ENCODE measurements at regions not wholly inside any gene's neighbourhood (a gene's known extent, or its start where the extent isn't known, plus 50 kb on each side); places are given as distances from the start of the nearest gene placed in this dataset.
"Not testable (repeated sequence)": the region's sequence is repeated elsewhere in the genome, so short reads cannot be mapped to it uniquely, and the experiment has no call there.

DNA sequence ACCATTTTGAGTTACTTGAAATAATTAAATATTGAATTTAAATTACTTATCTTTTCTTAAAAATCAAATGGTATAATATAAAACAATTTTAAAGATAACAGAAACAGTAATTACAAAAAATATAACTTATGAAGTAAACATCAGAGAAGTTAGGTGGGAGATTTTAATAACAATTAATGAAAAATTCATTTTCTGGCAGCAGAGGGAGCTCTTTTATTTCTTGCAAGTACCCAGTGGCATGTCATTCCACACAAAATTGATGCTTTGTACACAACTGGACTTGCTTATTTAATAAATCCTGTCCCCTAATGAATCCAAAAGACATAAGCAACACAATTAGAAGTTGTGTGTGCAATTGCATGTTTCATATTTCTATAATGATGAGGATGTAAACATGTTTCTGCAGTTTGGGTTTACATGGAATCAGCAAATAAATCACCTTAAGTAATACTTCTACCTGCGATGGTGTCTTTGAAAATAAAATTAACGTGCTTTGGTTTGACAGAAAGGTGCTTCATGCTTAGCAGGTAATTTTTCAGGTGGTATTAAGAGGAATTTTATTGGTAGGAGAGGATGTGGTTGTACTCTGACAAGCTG, 861.3 kb downstream of the ZPLD1 start:
- Mint-ChIP-seq H3K9me3 (peaks cover 14% of the 10 kb centered on the region), H3K27ac (no peak overlapping the region), H3K36me3 (ENCODE audit: low read depth) (no peaks in the 10 kb centered on the region), H3K4me1 (no peaks in the 10 kb centered on the region), H3K4me3 (no peak overlapping the region), H3K27me3 (ENCODE audit: low read depth, poor library complexity) (no peaks in the 10 kb centered on the region)
- DNase-seq, result no peak
- TF ChIP-seq, protein P1, sequence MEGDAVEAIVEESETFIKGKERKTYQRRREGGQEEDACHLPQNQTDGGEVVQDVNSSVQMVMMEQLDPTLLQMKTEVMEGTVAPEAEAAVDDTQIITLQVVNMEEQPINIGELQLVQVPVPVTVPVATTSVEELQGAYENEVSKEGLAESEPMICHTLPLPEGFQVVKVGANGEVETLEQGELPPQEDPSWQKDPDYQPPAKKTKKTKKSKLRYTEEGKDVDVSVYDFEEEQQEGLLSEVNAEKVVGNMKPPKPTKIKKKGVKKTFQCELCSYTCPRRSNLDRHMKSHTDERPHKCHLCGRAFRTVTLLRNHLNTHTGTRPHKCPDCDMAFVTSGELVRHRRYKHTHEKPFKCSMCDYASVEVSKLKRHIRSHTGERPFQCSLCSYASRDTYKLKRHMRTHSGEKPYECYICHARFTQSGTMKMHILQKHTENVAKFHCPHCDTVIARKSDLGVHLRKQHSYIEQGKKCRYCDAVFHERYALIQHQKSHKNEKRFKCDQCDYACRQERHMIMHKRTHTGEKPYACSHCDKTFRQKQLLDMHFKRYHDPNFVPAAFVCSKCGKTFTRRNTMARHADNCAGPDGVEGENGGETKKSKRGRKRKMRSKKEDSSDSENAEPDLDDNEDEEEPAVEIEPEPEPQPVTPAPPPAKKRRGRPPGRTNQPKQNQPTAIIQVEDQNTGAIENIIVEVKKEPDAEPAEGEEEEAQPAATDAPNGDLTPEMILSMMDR (IDR thresholded peaks at IDR 0.05), result peak; percentile 45

DNA sequence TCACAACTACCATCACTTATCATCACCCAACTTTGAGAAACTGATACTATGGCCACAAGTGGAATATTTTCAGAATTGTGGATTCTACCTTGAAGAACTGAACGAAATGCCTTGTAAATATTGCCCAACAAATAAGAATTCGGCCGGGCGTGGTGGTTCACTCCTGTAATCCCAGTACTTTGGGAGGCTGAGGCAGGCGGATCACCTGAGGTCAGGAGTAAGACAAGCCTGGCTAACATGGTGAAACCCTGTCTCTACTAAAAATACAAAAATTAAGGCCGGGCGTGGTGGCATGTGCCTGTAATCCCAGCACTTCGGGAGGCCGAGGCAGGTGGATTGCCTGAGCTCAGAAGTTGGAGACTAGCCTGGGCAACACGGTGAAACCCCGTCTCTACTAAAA, 862.7 kb downstream of the ZPLD1 start:
- not testable (repeated sequence) for H3K36me3 Mint-ChIP-seq (ENCODE audit: low read depth); H3K27ac Mint-ChIP-seq; H3K27me3 Mint-ChIP-seq (ENCODE audit: low read depth, poor library complexity); DNase-seq; H3K4me1 Mint-ChIP-seq; H3K4me3 Mint-ChIP-seq
- H3K9me3 Mint-ChIP-seq, result peaks cover 15% of the 10 kb centered on the region

DNA sequence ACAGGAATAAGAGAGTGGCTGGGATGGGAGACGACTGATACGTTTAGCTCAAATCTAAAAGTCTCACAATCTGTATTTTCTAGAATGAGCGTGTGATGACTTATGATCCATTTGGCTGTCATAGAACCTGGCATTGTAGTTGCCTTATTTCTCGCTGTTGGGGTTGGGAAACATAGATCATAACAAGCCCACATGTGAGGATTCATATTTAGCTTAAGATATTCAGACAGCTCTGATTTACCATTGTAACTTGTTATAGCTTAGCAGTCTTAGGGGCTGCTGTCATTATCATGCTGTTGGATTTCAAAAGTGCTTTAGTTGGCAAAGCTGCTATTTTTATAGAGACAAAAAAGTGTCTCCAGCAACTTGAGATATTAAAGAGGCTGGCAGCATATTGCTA, 871.3 kb downstream of the ZPLD1 start:
- no peak for DNase-seq
- TF ChIP-seq, protein P1 (IDR thresholded peaks at IDR 0.05), result no peak
- peaks cover 1% of the 10 kb centered on the region for H3K9me3 Mint-ChIP-seq
- H3K4me3 Mint-ChIP-seq, result no peak overlapping the region
- H3K36me3 Mint-ChIP-seq (ENCODE audit: low read depth), result no peaks in the 10 kb centered on the region
- no peaks in the 10 kb centered on the region for H3K4me1 Mint-ChIP-seq
- H3K27ac Mint-ChIP-seq, result no peak overlapping the region
- H3K27me3 Mint-ChIP-seq (ENCODE audit: low read depth, poor library complexity), result peaks cover 6% of the 10 kb centered on the region

DNA sequence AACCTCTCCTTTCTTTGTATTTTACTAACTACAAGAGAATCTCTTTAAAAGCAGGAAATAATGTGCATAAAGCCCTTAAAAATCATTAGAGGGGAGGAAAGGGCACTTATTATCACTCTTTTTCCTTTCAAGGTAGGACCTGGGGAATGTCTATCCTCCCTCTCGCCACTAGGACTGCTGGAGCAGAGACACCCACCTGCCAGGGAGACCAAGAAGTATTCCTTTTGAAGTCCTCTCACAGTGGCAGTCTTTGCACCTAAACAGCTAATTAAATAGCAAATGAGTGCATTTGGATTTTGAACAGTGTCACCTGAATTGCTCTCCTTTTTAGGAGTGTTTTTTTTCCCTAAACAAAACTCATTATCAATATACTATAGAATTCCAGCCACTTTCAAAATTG, 874.1 kb downstream of the ZPLD1 start:
- no peaks in the 10 kb centered on the region for H3K27me3 Mint-ChIP-seq (ENCODE audit: low read depth, poor library complexity)
- H3K9me3 Mint-ChIP-seq, result no peaks in the 10 kb centered on the region
- TF ChIP-seq, protein P1 (IDR thresholded peaks at IDR 0.05), result peak; percentile 34
- H3K36me3 Mint-ChIP-seq (ENCODE audit: low read depth), result no peaks in the 10 kb centered on the region
- no peak overlapping the region for H3K4me3 Mint-ChIP-seq
- H3K27ac Mint-ChIP-seq, result no peak overlapping the region
- DNase-seq, result no peak
- H3K4me1 Mint-ChIP-seq, result no peaks in the 10 kb centered on the region

DNA sequence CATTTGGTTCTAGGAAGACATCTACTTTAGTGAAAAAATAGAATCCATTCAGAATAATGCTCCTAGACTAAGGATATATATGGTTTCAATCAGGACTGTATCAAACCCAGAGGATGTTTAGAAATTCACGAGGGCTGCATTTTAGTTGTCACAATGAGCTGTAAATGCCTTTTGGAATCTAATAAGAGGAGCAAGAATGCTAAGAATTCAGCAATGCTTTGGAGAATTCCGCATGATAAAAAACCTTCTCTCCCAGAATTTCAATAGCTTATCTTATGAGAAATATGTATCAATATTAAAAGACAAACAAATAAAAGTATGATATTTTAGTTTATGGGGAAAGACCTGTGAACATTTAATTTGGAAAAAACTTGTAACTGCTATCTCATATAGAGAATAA, 885.1 kb downstream of the ZPLD1 start:
- no peak overlapping the region for H3K4me3 Mint-ChIP-seq
- no peaks in the 10 kb centered on the region for H3K9me3 Mint-ChIP-seq
- peaks cover 6% of the 10 kb centered on the region for H3K4me1 Mint-ChIP-seq
- TF ChIP-seq, protein P1 (IDR thresholded peaks at IDR 0.05), result no peak
- no peaks in the 10 kb centered on the region for H3K36me3 Mint-ChIP-seq (ENCODE audit: low read depth)
- H3K27me3 Mint-ChIP-seq (ENCODE audit: low read depth, poor library complexity), result no peaks in the 10 kb centered on the region
- no peak overlapping the region for H3K27ac Mint-ChIP-seq
- DNase-seq, result no peak

DNA sequence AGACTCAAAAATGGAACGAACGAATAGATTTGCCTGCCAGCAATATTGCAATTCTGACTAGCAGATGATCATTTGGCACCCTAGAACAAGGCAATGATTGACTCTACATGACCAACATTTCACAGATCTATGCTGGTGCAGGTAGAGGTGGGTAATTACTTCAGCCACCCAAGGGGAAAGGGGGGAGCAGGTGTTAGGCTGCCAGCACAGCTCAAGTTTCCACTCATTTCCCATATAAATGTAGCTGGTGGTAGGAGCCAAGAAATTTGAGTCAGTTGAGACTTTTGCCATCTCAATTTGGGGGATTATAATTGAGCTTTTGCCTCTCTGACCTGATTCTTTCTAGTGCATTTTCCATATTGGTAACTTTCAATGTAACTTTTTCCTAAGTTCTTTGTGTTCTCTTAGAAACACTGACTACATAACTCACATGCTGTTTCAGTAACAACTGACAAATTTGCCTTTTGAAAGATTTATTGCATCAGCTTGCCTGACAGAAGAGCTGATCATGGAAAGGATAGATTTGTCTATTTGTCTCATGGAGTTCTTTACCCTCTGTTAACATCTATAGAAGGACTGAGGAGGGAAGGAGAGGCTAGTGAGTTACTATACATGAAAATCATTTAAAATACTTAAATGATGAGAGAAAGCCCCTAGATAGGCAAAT, 902.5 kb downstream of the ZPLD1 start:
- no peaks in the 10 kb centered on the region for H3K27me3 Mint-ChIP-seq (ENCODE audit: low read depth, poor library complexity)
- TF ChIP-seq, protein P1 (IDR thresholded peaks at IDR 0.05), result no peak
- no peak overlapping the region for H3K27ac Mint-ChIP-seq
- H3K4me1 Mint-ChIP-seq, result no peaks in the 10 kb centered on the region
- no peak for DNase-seq
- no peaks in the 10 kb centered on the region for H3K9me3 Mint-ChIP-seq
- H3K4me3 Mint-ChIP-seq, result no peak overlapping the region
- H3K36me3 Mint-ChIP-seq (ENCODE audit: low read depth), result no peaks in the 10 kb centered on the region
